Renal cortex interstitium (tissue), 11 donors: ENCODE measurements at regions not wholly inside any gene's neighbourhood (a gene's known extent, or its start where the extent isn't known, plus 50 kb on each side); places are given as distances from the start of the nearest gene placed in this dataset.
A peak's percentile ranks its signal among the peaks of the same experiment; 100 is the strongest.
"Not testable (repeated sequence)": the region's sequence is repeated elsewhere in the genome, so short reads cannot be mapped to it uniquely, and the experiment has no call there.

Experiments
- DNase-seq, 11 donors: peaks; one replicate each; pipeline ENCODE4 v3.0.0-alpha.2; 2013; ENCODE audit warnings: low read depth in 9 of 11, low spot score in 4 of 11; ENCODE audit errors: extremely low read depth in 1 of 11

- no peak for DNase-seq
Observed at GRCh38 chr3:109874896-109875708, 537.8 kb upstream of the DPPA4 start.

GRCh38 chr3:109877616-109878015 lies 540.3 kb upstream of the DPPA4 start:
- DNase-seq = not testable (repeated sequence)

GRCh38 chr3:109882144-109882543 lies 544.8 kb upstream of the DPPA4 start:
- no peak for DNase-seq

- DNase-seq = no peak
Observed at GRCh38 chr3:109887293-109887692, 549.9 kb upstream of the DPPA4 start.

- DNase-seq = no peak
Observed at GRCh38 chr3:109888026-109888425, 550.7 kb upstream of the DPPA4 start.

GRCh38 chr3:109897734-109898133 lies 560.4 kb upstream of the DPPA4 start:
- DNase-seq = no peak

GRCh38 chr3:109899925-109900324 lies 562.6 kb upstream of the DPPA4 start:
- DNase-seq = no peak

GRCh38 chr3:109900783-109901182 lies 563.4 kb upstream of the DPPA4 start:
- DNase-seq = no peak

GRCh38 chr3:109902549-109902948 lies 565.2 kb upstream of the DPPA4 start:
- DNase-seq = no peak

GRCh38 chr3:109903100-109903499 lies 565.8 kb upstream of the DPPA4 start:
- no peak for DNase-seq

GRCh38 chr3:109910772-109911171 lies 573.4 kb upstream of the DPPA4 start:
- no peak for DNase-seq

- no peak for DNase-seq
Observed at GRCh38 chr3:109918740-109919139, 581.4 kb upstream of the DPPA4 start.

GRCh38 chr3:109920749-109921148 lies 583.4 kb upstream of the DPPA4 start:
- DNase-seq = no peak

GRCh38 chr3:109921509-109921908 lies 584.2 kb upstream of the DPPA4 start:
- DNase-seq = peak in 4 of 11 donors; percentile 8 to 18 (median 13)

GRCh38 chr3:109922856-109923255 lies 585.5 kb upstream of the DPPA4 start:
- DNase-seq = no peak

- no peak for DNase-seq
Observed at GRCh38 chr3:109923431-109923830, 586.1 kb upstream of the DPPA4 start.

- no peak for DNase-seq
Observed at GRCh38 chr3:109924196-109924595, 586.9 kb upstream of the DPPA4 start.

- DNase-seq = no peak
Observed at GRCh38 chr3:109926376-109926775, 589.0 kb upstream of the DPPA4 start.

GRCh38 chr3:109927161-109927560 lies 589.8 kb upstream of the DPPA4 start:
- no peak for DNase-seq

- no peak for DNase-seq
Observed at GRCh38 chr3:109927726-109928125, 590.4 kb upstream of the DPPA4 start.

GRCh38 chr3:109930582-109930981 lies 593.2 kb upstream of the DPPA4 start:
- no peak for DNase-seq
